ENCODE measurements at regions not wholly inside any gene's neighbourhood (a gene's known extent, or its start where the extent isn't known, plus 50 kb on each side); places are given as distances from the start of the nearest gene placed in this dataset.

DNA sequence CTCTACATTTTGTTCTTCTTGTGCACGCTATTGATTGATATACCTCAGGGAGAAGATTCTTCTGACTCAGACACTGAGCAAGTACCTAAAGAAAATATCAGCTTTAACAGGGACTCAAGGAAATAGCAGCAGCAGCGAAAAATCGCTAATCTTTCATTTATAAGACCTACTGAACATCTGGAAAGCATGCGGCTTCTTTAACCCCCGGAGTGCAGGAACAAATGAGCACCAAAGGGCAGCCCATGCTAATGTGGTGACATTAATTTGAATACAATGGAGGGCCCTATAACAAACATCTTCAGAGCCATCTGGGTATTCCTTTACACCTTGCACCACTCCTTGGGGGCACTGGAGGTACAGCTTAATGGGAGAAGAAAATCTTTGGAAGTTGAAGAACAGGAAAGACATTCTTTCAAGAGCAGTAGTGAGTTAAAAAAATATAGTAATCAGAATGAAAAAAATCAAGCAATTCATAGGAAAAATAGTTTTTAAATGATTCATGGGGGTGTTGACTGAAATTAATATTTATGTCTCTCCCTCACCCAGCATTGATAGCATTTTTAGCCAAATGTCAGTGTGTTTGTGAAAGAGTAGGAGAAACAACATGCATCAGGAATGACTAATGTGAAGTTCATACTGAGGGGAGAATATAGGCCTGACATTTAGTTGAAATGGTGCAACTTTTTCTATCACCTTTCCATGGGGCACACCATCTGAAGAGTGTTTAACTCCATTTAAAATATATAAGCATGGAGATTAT, 281.7 kb downstream of the HRH4 start:
- DNase-seq, result no peak

DNA sequence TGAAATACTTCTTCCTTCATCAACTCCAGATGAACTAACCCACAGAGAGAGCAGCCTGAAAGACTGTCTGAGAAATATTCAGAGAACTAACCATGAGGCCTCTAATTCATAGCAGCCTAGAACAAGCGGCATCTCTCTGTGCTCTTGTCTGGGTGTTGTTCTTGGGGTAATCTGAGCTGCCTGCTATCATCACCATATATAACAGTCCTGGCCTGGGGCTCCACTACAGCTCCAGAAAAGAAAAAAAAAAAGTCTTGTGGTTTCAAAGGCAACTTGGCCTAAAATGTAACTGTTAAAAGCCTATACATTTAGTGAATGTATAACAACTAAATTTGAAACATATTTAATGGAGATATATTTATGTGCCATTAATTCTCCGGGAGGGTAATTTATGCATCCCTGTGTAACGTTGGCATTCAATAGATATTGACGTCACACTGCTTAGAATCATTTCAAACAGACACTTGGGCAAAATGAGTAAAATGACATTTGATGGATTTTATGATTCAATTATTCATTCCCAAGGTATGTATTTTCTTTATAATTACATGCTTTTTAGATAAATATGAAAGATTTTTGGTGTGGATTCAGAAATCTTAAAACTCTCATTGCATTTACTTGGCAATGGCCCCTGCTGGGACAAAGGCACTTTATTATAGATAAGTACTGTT, 294.3 kb downstream of the HRH4 start:
- DNase-seq, result no peak

DNA sequence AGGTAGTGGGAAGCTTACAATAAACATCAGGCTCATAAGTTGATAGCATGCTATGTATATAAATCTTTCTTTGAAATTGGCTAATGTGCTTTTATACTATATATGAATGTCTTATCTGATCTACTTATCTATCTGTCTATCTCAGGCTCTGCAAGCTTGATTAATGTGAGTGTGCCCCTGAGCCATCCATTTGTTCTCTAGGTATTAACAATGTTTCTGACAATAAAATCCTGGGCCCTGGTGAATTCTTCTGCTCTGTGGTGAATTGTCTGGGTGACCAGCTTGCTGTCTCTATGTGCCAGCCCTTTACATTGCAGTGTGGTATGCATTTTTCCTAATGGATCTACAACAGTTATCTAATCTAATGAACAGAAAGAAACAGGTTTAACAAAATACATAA, 295.9 kb downstream of the HRH4 start:
- no peak for DNase-seq

DNA sequence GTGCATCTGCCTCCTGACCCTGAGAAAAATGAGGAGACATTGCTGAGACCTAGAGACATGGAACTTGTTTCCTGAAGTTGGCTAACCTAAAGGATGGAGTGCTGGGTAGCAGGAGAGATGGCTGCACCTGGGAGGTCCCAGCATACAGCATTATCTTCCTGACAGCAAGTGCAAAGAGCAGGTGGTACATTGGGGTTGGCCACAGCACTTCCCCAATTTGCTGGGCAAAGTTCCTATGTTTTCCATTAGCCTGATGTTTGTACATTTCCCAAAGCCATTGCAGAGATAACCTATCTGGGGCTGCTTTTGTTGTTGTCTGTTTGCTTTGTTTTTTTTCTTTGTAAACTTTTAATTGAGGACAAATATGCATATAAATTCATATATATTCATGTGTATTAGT, 296.7 kb downstream of the HRH4 start:
- DNase-seq, result no peak

DNA sequence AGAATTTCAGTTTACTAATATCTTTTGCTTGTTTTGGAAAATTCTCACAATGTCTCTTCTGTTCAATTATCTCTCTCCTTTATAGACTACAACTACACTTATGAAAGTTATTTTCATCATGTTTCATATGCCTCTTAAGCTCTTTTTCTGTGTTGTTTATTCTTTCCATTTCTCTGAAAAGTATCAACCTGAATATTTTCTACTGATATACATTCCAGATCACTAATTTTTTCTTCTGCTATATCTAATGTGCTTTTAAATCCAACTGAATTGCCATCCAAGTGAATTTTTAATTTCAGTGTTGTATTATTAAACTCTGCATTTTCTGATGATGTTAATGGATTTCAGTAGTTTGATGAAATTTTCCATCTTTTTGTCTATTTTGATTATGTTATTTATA, 301.3 kb downstream of the HRH4 start:
- no peak for DNase-seq

DNA sequence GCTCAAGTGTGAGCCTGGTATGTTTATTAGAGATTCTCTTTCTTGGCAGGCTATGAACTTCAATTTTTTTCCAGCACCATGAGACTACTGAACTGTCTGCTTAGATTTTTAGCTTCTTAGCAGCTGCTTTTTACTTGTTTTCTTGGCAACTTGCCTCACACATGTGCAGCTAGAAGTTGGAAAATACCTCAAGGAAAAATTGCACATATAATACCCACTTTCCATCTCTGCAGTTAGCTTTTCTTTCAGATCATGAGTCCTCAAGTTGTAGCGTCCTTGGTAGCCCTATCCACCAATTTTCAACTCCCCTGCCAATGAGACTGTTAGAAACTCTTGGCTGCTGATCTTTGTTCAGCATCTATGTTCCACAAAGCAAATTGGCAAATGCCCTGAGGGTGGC, 302.1 kb downstream of the HRH4 start:
- DNase-seq, result no peak

DNA sequence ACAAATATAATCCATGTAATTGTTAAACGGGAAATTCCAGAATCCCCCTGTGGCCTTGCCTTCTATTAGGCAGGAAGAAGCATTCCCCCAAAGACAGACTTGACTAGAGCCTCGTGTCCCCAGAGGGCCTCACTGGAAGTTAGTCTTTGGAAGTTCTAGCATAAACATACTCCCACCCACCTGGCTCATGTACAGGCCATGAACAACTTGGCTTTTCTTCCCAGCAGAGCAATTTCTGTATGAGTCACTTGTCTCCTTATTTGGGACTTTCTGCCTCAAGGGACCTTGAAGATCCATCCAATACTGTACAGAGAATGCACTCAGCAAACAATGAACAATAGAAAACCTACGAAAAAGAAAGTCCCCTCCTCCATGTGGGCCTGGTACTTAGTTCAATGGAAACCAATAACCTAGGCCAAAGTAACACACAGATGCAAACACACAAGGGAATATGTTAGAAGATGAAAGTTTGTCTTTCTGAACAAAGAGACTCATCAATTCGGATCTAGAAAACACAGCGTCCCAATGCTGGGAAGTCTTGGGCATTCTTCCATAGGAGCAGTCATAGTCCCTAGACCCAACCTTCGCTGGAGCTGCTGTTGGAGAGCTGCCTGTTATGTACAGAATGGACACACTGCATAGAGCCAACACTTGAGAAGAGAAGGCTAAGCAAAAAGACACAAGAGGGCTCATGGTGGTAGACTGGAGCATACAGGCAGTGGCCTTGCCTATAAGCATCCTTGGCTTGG, 303.5 kb downstream of the HRH4 start:
- no peak for DNase-seq

DNA sequence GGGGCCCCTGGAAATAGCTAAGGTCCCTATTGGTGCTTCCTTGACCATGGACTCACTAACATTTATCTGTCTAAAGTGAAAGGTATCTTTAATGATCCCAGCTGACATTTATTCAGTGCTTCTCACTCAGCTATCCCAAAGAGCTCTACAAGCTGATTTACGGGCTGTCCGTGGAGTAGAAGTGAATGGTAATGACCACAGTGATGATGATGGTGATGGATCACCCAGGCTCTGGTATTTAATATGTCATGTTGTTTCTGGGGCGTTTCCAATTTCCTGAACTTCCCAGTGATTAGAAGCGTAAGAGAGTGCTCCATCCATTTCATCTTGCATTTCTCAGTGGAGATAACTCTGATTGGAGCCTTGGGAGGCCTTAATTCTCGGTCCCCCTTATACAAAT, 304.3 kb downstream of the HRH4 start:
- no peak for DNase-seq

DNA sequence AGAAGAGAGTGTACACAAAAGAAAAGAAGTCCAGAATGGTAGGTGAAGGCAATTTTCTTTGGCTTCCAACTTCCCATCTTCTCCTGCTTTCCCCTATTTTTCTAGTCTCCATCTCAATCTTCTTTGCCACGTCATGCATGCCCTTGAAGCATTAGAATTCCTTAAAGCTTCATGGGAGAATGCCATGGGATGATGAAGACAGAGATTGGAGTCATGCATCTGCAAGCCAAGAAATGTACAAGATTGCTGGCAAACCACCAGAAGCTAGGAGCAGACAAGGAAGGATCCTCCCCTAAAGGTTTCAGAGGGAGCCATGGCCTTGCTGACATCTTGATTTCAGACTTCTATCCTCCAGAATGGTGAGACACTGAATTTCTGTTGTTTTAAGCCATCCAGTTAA, 305.9 kb downstream of the HRH4 start:
- no peak for DNase-seq

DNA sequence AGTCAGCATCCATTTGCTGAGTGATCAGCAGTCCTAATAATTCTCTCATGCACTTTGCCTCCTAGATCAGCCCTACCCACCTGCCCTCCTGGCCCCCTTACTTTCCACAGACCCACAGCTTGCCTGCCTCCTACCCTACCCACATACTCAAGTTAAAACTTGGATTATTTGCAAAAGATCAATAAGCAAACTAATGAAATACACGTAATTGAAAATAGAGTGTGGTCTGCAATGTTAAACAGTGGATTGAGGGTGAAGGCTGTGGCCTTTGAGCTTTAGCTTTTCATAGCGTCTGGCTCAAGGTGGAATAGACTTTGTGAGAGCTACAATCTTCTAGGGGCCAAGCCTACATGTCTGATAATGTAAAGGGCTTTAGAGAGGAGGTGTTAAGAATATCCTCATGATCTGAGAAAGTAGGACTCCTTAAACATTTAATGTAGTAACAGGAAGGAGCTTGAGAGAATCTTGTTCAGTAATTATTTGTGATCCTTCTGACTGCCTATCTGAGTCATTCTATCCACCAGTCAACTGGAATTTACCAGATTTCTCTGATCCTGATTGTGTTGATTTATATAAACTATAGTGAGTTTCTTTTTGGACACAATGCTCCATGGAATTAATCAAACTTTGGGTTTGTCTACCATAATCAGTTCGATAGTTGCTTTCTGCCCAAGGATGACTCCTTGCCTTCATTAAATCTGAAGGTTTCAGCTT, 310.0 kb downstream of the HRH4 start:
- no peak for DNase-seq

DNA sequence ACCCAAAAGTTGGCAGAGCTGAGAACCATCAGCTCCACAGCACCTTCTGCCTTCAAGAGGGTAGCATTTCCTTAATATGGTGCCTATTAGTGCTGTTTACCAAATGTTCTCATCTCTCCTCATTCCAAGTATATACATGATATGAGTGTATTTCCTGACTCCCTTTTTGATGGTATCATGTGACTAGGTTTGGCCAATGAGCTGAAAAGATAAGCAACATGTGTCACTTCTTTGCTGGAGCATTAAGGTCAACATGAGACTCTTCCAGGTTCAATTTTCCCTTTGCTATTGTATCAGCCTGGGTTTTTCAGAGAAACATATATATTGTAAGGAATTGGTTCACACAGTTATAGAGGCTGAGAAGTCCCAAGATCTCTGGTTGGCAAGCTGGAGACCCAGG, 310.9 kb downstream of the HRH4 start:
- DNase-seq, result no peak

DNA sequence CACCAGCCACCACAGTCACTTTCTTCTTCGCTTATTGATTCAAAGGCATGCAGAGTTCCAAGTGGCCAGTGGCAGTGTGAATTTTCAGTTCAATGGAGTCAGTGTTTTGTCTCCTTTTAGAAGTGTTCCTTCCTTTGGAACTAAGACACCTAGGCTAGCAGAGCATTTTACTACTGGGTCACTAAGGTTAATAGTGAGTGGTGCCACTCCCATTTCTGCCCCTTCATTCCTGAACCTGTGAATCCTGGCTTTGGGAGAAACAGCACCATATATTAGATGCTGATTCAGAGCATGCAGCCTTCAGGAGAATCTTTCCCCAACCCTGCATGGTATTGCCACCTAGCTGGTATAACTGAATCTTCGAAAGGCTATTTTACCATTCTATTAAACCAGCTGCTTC, 312.7 kb downstream of the HRH4 start:
- DNase-seq, result no peak

DNA sequence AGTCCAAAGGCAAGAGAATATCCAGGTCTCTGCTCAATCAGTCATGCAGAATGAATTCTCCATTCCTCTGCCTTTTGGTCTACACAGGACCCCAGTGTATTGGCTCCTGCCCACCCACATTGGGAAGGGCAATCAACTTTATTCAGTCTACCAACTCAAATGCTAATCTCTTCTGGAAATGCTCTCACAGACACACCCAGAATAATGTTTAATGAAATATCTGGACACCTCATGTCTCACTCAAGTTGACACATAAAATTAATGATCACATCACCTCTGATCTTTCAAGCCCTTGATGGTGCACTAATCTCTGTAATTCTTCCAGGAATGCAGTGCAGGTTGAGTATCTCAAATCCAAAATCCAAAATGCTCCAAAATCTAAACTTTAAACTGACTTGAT, 315.6 kb downstream of the HRH4 start:
- no peak for DNase-seq

DNA sequence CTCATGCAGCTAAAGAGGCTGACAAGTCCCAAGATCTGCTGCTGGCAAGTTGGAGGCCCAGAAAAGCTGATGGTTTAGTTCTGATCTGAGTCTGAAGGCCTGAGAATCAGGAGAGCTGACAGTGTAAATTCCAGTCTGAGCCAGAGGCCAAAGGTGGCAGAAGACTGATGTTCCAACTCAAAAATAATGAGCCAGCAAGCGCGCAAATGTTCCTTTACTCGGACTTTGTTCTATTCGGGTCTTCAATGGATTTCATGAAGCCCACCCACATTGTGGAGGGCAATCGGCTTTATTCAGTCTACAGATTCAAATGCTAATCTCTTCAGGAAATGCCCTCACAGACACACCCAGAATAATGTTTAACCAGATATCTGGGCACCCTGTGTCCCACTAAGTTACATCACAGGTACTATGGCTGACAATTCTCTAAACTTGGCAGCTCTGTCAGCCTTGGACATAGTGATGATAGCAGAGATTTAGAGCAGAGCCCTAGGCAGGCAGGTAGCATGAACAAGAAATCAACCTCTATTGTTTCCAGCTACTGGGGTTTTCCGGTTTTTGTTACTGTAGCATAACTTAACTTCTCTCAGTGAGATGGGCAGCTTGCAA, 318.5 kb downstream of the HRH4 start:
- no peak for DNase-seq

DNA sequence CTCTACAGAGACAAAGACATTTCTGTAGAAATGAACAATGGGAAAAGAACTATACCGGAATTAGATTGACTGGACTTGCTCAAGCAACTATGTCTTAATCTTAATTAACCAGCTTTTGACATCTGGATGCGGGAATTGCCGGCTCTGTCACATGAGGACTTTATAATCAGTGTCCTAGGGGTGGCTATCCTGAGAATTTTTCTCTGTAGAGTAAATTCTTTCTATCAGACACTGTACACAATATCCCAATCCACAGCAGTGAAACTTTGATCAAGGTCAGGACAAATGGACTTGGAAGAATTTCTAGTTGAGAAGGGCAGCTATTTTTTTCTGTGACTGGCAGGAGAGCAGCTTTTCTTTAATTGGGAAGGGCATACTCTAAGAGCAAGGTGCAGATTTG, 322.1 kb downstream of the HRH4 start:
- DNase-seq, result no peak

DNA sequence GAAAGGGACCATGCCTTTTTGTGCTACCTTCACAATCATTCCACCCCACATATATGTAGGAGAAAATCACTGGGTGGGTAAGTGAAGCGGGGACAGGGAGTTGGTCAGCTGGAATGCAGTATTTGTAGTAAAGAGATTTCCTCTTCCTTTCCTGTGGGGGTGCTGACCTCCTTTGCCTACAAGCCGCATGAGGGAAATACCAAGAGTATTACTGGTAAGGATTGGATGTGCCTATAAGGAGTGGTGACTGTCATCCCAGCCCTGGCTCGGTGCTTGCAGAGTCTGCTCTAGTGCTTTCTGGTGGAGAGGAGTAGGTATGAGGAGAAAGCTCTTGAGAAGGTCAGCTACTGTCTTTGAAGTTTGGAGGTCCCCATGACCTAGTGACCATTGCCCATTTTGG, 324.6 kb downstream of the HRH4 start:
- no peak for DNase-seq

DNA sequence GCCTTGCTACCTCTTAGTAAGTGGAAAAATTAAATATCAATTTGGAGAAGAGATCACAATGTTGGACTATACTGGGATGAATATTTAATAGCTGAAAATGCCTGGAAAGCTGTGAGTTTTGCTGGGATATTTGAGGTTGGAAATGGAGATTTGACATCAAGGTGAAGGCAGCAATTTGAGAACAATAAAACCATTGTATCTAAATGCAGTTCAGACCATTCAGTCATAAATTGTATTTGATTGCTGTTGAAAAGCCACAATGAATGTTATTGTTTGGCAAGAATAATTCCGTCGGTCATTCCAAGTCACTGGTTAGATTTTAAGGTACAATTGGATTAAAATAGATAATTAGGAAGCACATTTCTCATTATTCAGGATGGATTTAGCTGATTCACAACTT, 325.6 kb downstream of the HRH4 start:
- DNase-seq, result no peak

DNA sequence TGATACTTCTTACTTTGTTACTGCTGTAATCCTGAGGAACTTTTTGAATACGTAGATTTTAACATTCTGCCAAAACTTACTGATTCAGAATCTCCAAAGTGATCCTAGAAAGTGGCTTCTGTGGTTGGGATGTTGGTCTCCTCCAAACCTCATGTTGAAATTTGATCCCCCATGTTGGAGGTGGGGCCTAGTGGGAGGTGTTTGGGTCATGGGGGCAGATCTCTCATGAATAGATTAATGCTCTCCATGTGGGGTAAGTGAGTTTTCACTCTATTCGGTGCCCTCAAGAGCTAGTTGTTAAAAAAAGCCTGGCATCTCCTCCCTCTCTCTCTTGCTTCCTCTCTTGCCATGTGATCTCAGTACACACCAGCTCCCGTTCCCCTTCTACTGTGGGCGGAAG, 329.9 kb downstream of the HRH4 start:
- DNase-seq, result no peak

DNA sequence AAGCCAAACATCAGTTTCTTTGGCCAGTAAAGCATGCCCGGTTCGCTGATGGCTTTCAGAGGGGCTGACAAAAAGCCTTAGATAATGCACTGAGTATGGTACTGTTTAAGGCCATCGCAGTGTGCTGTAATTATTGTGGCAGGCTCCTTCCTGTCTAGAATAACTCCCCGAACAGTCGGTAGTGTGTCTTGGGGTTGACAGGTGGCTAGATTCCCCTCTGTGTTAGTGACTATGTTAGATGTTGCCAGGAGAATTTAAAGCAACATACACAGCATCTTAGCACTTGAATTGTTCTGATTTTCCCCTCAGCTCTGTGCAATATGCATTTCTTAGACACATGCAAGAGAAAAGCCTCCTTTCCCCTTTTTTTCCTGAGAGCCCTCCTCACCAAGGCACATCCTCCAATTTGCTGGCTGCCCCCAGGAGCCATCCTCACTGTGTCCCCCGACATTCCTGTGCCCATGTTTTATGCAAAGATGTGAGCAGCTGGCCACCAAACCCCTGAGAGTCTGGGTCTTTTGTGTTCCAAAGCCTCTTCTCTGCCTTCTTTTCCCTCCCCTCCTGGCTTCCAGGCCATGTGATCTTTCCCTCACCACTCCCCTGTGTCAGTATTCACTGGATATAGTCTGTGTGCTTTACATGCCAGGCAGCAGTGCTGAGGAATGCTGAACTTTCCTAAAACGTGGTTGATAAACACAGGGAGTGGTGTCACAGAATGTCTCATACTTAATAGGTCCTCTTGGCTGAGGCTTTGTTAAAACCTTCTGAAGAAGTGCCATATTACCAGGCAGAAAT, 331.5 kb downstream of the HRH4 start:
- no peak for DNase-seq

DNA sequence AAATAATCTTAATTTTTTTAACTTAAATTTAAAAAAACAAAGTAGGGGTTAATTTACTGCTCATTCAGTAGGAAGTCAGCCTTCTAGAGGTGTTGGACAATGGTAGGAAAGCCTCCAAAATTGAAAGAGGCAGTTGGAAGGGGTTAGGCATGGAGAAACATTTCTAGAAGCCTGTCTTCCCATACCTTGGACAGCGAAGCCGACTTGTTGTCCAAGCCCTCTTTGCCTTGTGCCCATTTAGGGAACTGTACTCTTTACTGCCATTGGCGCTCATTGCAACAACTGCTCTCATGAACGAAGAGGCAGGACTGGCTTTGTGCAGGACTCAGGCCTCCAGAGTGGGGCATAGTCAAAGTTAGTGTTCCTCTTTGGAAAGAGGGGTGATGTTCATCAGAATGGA, 333.3 kb downstream of the HRH4 start:
- DNase-seq, result no peak

DNA sequence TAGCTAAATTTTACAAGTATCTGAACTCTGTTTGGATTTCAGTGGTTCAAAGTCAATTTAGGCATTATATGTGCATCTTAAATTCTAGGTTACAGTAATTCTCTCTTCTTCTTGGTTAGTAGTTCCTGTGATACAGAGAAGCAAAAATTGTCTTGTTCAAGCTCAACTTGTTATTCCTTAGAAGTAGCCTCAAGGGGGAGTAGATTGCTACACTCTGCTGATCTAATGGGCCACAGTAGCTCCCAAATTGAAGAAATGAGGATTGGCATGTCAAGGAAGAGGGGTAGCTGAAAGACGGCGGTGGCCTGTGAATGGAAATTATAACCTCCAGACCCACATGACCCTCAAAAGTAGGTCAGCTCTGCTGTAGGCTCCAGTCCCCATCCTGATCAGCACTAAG, 334.7 kb downstream of the HRH4 start:
- no peak for DNase-seq

DNA sequence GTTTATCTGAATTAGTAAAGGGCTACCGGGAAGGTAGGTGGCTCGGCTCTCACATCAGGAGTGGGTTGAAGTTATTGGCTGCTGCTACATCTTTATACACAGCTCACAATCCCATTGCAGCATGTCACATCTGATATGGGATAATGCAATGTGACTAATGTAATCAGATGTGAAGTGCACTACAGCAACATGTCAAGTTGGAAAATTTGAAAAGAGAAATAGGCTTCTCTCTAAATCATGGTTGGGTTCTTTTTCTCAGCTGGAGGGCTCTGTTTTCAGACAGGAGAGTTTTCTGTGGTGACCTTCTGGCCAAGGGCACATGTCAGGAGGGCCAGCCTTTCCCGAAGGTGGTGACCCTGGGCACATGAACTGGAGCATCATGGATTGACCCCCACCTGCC, 337.5 kb downstream of the HRH4 start:
- no peak for DNase-seq
